ENCODE measurements at regions not wholly inside any gene's neighbourhood (a gene's known extent, or its start where the extent isn't known, plus 50 kb on each side); places are given as distances from the start of the nearest gene placed in this dataset.

- H3K4me3 Mint-ChIP-seq = no peak overlapping the region
- H3K4me1 Mint-ChIP-seq = peaks cover 3% of the 10 kb centered on the region
- ATAC-seq (ENCODE audit: low read depth) = no peak
- H3K9me3 Mint-ChIP-seq = no peaks in the 10 kb centered on the region
- H3K36me3 Mint-ChIP-seq (ENCODE audit: low read depth) = no peaks in the 10 kb centered on the region
- TF ChIP-seq CTCF (IDR thresholded peaks at IDR 0.05) = no peak
- intact Hi-C loops (cut with micrococcal nuclease) = no loop called here
- no peak for DNase-seq
- H3K27me3 Mint-ChIP-seq = peaks cover 3% of the 10 kb centered on the region
- POLR2A ChIA-PET = interaction anchor here (0.7 kb wide), 1 partner anchor 47 kb away, joined by 3 read pairs; no protein-coding TSS in a partner anchor
- no peak overlapping the region for H3K27ac Mint-ChIP-seq
- CTCF ChIA-PET = no interaction called here
Measured at GRCh38 chr3:4897765-4898453, 81.3 kb upstream of the BHLHE40 start.

DNA sequence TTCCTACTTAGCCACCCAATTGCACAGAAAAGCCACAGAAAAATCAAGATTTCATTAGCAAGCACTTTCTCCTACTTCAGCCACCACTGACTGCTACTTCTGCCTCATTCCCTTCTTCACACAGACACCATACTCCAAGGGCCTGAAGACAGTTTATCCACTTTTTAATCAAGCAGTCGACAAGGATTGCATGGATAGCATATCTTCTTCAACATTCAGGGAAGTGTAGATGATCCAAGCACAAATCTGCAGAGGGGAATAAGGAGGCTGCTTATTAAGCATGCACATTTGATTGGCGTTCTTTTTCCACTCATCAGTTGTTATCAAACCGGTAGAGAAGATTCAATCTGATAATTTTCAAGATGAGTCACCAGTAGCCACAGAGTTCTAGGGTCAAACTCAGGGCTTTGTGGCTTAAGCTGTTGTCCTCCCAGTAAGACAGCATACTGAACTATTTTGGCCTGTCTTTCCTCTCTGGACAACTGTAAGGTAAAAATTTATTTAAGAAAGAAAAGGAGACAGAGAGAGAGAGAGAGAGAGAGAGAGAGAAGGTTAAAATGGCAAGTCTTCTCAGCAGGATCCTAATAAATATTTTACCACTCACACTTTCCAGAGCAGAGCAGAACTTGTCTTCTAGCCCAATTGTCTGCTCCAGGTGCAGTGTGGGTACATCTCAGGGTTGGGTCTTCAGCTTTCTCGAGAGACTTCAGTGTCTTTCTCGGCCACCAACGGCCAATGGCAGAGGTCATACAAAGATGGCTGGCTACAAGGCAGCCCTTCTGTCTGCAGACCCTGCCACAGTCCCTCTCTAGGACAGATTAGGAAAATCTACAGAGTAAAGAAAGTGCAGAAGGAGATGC, 80.6 kb upstream of the BHLHE40 start:
- Mint-ChIP-seq H3K27ac (no peak overlapping the region), H3K4me1 (no peaks in the 10 kb centered on the region)
- POLR2A ChIA-PET = interaction anchor here (0.7 kb wide), 1 partner anchor 48 kb away, joined by 3 read pairs; no protein-coding TSS in a partner anchor

DNA sequence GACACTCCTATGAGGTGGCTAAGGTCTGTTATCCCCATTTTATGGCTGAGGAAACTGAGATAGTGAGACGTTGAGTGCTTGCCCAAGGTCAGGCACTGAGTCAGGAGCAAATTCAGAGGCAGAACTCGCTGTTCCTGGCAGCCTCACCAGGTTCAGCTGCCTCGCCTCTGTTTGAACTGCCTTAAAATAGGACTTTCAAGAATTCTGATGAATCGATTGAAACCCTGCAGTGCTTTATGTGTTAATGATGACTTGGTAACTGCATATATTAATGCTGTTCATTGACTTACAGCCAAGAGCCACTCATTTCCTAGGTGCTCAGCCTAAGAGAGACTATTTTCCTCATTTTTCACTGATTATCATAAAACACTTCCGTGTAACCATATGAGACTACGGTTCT, 79.5 kb upstream of the BHLHE40 start:
- H3K9me3 Mint-ChIP-seq = no peaks in the 10 kb centered on the region
- POLR2A ChIA-PET = no interaction called here
- intact Hi-C loops (cut with micrococcal nuclease) = no loop called here
- no peaks in the 10 kb centered on the region for H3K36me3 Mint-ChIP-seq (ENCODE audit: low read depth)
- H3K27ac Mint-ChIP-seq = no peak overlapping the region
- DNase-seq = no peak
- ATAC-seq (ENCODE audit: low read depth) = no peak
- no peak overlapping the region for H3K4me3 Mint-ChIP-seq
- H3K4me1 Mint-ChIP-seq = no peaks in the 10 kb centered on the region
- CTCF ChIA-PET = no interaction called here
- H3K27me3 Mint-ChIP-seq = peaks cover 3% of the 10 kb centered on the region
- TF ChIP-seq CTCF (IDR thresholded peaks at IDR 0.05) = no peak

More for the DNA sequence above, 80.6 kb upstream of the BHLHE40 start:
- no peak overlapping the region for H3K4me3 Mint-ChIP-seq
- DNase-seq = no peak
- peak; percentile 34 for ATAC-seq (ENCODE audit: low read depth)
- CTCF ChIA-PET = no interaction called here
- no peaks in the 10 kb centered on the region for H3K9me3 Mint-ChIP-seq
- H3K27me3 Mint-ChIP-seq = peaks cover 3% of the 10 kb centered on the region
- no peaks in the 10 kb centered on the region for H3K36me3 Mint-ChIP-seq (ENCODE audit: low read depth)
- no peak for TF ChIP-seq CTCF (IDR thresholded peaks at IDR 0.05)
- intact Hi-C loops (cut with micrococcal nuclease) = no loop called here

- Mint-ChIP-seq H3K27me3 (peaks cover 3% of the 10 kb centered on the region), H3K4me1 (no peaks in the 10 kb centered on the region), H3K9me3 (no peaks in the 10 kb centered on the region), H3K27ac (no peak overlapping the region), H3K36me3 (ENCODE audit: low read depth) (no peaks in the 10 kb centered on the region), H3K4me3 (no peak overlapping the region)
- intact Hi-C loops (cut with micrococcal nuclease) = no loop called here
- no peak for ATAC-seq (ENCODE audit: low read depth)
- DNase-seq = no peak
- ChIA-PET POLR2A (no interaction called here), CTCF (no interaction called here)
- TF ChIP-seq CTCF (IDR thresholded peaks at IDR 0.05) = no peak
Measured at GRCh38 chr3:4900298-4900697, 78.9 kb upstream of the BHLHE40 start.

Data from activated B cell treated with CpG ODN at 0.5 μM for 24 hours (primary cell).